Suprapubic skin (tissue), 4 donors: ENCODE measurements at regions not wholly inside any gene's neighbourhood (a gene's known extent, or its start where the extent isn't known, plus 50 kb on each side); places are given as distances from the start of the nearest gene placed in this dataset.

Experiments used
- DNase-seq, 2 donors: peaks; one replicate each; pipeline ENCODE4 v3.0.0-alpha.2; 2019; ENCODE audit warnings: low spot score in 2 of 2
- H3K27ac ChIP-seq: fragments of 200-600 bp; sonication (generic); one replicate; pipeline ENCODE4 v1.5.1; 2019
- H3K27me3 ChIP-seq: fragments of 200-600 bp; sonication (generic); one replicate; pipeline ENCODE4 v1.5.1; 2019
- H3K36me3 ChIP-seq: fragments of 200-600 bp; sonication (generic); one replicate; pipeline ENCODE4 v1.5.1; 2019
- H3K4me1 ChIP-seq: fragments of 200-600 bp; sonication (generic); one replicate; pipeline ENCODE4 v1.5.1; 2019
- H3K4me3 ChIP-seq: fragments of 200-600 bp; sonication (generic); one replicate; pipeline ENCODE4 v1.5.1; 2019; ENCODE audit warnings: mild to moderate bottlenecking
- H3K9me3 ChIP-seq: fragments of 200-600 bp; sonication (generic); one replicate; pipeline ENCODE4 v1.5.1; 2019
- EP300 ChIP-seq: sonication (generic); formaldehyde crosslinking; IDR thresholded peaks from one replicate; pipeline ENCODE4 v1.6.1; 2017; ENCODE audit warnings: antibody characterized with exemption
- POLR2A ChIP-seq, 2 donors: fragments of 450-650 bp; IDR thresholded peaks; one replicate each; pipeline ENCODE4 v1.6.1; 2017; ENCODE audit warnings: antibody characterized with exemption in 2 of 2, mild to moderate bottlenecking in 2 of 2, moderate library complexity in 2 of 2
- POLR2AphosphoS5 ChIP-seq, 3 donors: sonication (generic); formaldehyde crosslinking; IDR thresholded peaks; one replicate each; pipeline ENCODE4 v1.6.1; 2017; ENCODE audit warnings: antibody characterized with exemption in 3 of 3
- WGBS: methylation state at CpG from one replicate; pipeline ENCODE4 v1.1.5; 2018; 5-methylcytosine and 5-hydroxymethylcytosine counted together
- TF ChIP-seq, protein P1 (sequence below), 2 donors: fragments of 200-600 bp in 1 of 2; fragments of 450-650 bp in 1 of 2; sonication (generic) in 1 of 2; IDR thresholded peaks; one replicate each; pipeline ENCODE4 v1.5.1; 2016 to 2019; ENCODE audit warnings: antibody characterized with exemption in 2 of 2, mild to moderate bottlenecking in 1 of 2, moderate library complexity in 1 of 2

DNA sequence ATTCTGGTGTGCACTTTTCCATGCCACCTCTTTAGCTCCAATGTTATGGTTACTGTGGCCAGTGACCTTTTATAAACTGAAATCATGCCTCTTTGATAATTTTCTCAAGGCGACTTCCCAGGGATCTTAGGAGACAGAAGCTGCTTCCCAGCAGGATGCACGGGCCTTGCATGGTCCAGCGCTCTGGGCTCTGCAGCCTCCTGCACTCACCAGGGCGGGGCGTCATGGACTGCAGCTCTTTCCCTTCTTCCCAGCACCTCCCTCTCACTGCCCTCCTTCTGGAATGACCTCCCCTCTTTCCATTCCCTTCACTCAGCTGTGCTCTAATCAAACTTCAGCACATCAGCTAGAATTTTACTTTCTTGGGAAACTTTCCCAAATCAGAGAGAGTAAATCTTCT lies 318.3 kb downstream of the IRS2 start:
- Histone ChIP-seq H3K36me3 (no peaks in the 10 kb centered on the region), H3K4me3 (no peak overlapping the region), H3K27ac (no peak overlapping the region), H3K4me1 (no peaks in the 10 kb centered on the region), H3K27me3 (no peaks in the 10 kb centered on the region), H3K9me3 (no peaks in the 10 kb centered on the region)
- no peak for DNase-seq
- WGBS, result 48% methylated on average over 5 of the region's 5 CpGs
- TF ChIP-seq POLR2A (IDR thresholded peaks at IDR 0.05) (no peak), EP300 (no peak), POLR2AphosphoS5 (IDR thresholded peaks at IDR 0.05) (no peak)
- TF ChIP-seq, protein P1, sequence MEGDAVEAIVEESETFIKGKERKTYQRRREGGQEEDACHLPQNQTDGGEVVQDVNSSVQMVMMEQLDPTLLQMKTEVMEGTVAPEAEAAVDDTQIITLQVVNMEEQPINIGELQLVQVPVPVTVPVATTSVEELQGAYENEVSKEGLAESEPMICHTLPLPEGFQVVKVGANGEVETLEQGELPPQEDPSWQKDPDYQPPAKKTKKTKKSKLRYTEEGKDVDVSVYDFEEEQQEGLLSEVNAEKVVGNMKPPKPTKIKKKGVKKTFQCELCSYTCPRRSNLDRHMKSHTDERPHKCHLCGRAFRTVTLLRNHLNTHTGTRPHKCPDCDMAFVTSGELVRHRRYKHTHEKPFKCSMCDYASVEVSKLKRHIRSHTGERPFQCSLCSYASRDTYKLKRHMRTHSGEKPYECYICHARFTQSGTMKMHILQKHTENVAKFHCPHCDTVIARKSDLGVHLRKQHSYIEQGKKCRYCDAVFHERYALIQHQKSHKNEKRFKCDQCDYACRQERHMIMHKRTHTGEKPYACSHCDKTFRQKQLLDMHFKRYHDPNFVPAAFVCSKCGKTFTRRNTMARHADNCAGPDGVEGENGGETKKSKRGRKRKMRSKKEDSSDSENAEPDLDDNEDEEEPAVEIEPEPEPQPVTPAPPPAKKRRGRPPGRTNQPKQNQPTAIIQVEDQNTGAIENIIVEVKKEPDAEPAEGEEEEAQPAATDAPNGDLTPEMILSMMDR (IDR thresholded peaks at IDR 0.05), result no peak

DNA sequence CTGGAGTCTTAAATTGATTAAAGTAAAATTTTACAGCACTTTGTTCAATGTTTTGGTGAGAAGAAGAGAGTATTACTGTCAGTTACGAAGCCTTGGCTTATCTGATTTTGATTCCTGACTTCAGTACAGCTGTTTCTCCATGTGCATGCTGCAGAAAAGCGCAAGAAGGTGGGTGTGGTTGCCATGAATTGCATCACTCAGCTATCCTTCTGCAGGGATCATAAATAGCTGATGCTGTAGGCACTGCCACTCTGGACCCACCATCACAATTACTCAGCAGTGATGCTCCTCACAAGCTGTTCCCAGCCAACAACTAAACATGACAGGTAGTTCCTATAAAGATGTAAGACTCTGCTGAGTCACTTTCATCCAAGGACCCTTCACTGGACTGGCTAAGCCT lies 321.2 kb downstream of the IRS2 start:
- Histone ChIP-seq H3K4me1 (no peaks in the 10 kb centered on the region), H3K27me3 (no peaks in the 10 kb centered on the region), H3K27ac (no peak overlapping the region), H3K4me3 (no peak overlapping the region), H3K9me3 (no peaks in the 10 kb centered on the region), H3K36me3 (no peaks in the 10 kb centered on the region)
- WGBS, result 47% methylated on average over 2 of the region's 2 CpGs
- TF ChIP-seq, protein P1 (IDR thresholded peaks at IDR 0.05), result no peak
- TF ChIP-seq POLR2A (IDR thresholded peaks at IDR 0.05), result no peak
- no peak for TF ChIP-seq POLR2AphosphoS5 (IDR thresholded peaks at IDR 0.05)
- TF ChIP-seq EP300, result no peak
- DNase-seq, result no peak

DNA sequence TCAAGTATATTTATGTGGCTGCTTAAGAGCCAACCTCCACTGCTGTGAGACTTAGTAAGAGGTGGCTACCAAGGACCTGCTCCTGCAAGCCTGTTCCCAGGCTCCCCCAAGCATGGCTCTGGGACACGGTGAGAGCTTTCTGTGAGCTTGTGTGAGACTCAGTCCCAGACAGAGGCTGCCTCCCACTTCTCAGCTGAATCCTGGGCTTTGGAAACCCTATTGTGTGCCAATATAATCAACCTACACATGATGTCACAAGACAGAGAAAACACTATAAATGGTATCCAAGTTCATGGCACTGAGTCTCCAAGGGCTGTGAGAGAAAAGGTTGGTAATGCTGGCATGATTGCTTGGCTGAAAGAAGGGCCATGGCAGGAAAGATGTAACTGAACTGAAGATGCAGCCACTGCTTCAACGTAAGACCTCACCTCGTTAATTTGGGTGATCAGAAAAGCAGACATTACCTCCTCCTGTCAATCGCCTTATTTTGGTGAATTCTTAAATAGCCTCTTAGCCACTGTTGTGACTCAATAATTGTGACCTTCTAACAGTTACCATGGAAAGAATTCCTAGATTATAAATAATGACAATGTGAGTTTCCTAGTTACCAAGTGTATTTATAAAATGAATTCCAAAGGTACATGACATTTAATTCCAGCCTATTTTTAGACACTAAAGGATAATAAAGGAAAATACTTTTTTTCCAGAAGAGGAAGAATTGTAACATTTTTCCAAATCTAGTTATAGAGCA lies 332.0 kb downstream of the IRS2 start:
- no peak overlapping the region for H3K4me3 ChIP-seq
- TF ChIP-seq, protein P1 (IDR thresholded peaks at IDR 0.05), result no peak
- TF ChIP-seq POLR2AphosphoS5 (IDR thresholded peaks at IDR 0.05), result no peak
- TF ChIP-seq EP300, result no peak
- no peak for TF ChIP-seq POLR2A (IDR thresholded peaks at IDR 0.05)
- no peaks in the 10 kb centered on the region for H3K36me3 ChIP-seq
- no peaks in the 10 kb centered on the region for H3K27me3 ChIP-seq
- H3K9me3 ChIP-seq, result no peaks in the 10 kb centered on the region
- 76% methylated on average over 4 of the region's 4 CpGs for WGBS
- no peaks in the 10 kb centered on the region for H3K4me1 ChIP-seq
- DNase-seq, result no peak
- no peak overlapping the region for H3K27ac ChIP-seq

DNA sequence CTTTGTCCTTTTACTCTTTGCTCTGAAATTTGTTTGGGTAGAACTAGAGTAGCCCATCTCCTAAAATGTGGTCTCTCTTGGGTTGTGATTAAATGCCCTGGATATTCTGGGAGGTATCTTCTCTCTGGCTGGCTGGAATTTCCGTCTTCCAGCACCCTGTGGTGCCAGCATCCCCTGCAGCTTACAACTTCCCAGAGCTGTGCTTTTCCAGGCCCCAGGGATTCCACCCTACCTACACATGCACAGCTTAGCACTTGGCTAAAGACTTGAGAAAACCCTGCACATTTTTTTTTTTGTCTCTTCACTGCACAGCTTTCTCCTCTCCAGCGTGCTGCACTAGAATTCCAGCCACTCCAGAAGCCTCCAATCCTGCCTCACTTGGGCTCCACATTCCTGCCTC lies 334.7 kb downstream of the IRS2 start:
- 72% methylated on average over 2 of the region's 2 CpGs for WGBS
- no peak overlapping the region for H3K4me3 ChIP-seq
- H3K36me3 ChIP-seq, result no peaks in the 10 kb centered on the region
- H3K4me1 ChIP-seq, result no peaks in the 10 kb centered on the region
- H3K9me3 ChIP-seq, result no peaks in the 10 kb centered on the region
- no peak for DNase-seq
- no peaks in the 10 kb centered on the region for H3K27me3 ChIP-seq
- no peak for TF ChIP-seq POLR2A (IDR thresholded peaks at IDR 0.05)
- TF ChIP-seq, protein P1 (IDR thresholded peaks at IDR 0.05), result no peak
- no peak for TF ChIP-seq EP300
- no peak overlapping the region for H3K27ac ChIP-seq

DNA sequence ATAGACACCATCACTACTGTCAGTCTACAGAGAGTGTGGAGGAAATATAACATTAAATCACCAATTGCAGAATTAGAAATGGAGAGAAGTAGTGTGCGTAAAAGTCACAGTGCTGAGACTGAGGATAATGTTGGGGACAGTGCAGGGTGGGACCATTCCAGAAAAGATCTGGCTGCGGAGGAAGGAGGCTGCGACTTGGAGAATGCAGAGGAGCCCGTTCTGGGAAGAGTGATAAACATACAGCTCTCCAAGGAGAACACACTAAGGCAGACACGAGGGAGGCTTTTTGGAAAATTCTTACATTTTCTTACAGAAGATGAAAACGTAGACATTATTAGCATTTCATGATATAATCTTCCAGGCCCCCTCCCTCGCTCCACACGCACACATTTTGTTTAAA lies 337.8 kb downstream of the IRS2 start:
- no peak overlapping the region for H3K27ac ChIP-seq

More for the DNA sequence above, 337.8 kb downstream of the IRS2 start:
- no peaks in the 10 kb centered on the region for H3K36me3 ChIP-seq
- H3K27me3 ChIP-seq, result no peaks in the 10 kb centered on the region
- TF ChIP-seq POLR2A (IDR thresholded peaks at IDR 0.05) (no peak), EP300 (no peak), POLR2AphosphoS5 (IDR thresholded peaks at IDR 0.05) (no peak)
- TF ChIP-seq, protein P1 (IDR thresholded peaks at IDR 0.05), result no peak
- no peaks in the 10 kb centered on the region for H3K9me3 ChIP-seq
- H3K4me3 ChIP-seq, result no peak overlapping the region
- no peak for DNase-seq
- no peaks in the 10 kb centered on the region for H3K4me1 ChIP-seq
- 90% methylated on average over 8 of the region's 8 CpGs for WGBS
